Central memory CD4-positive, alpha-beta T cell (primary cell): ENCODE measurements at regions not wholly inside any gene's neighbourhood (a gene's known extent, or its start where the extent isn't known, plus 50 kb on each side); places are given as distances from the start of the nearest gene placed in this dataset.

Source experiments
- DNase-seq: peaks from one replicate; pipeline ENCODE4 v3.0.0; 2022

- no peak for DNase-seq
Measured at GRCh38 chr2:48145845-48146452, 168.5 kb upstream of the FOXN2 start.

DNA sequence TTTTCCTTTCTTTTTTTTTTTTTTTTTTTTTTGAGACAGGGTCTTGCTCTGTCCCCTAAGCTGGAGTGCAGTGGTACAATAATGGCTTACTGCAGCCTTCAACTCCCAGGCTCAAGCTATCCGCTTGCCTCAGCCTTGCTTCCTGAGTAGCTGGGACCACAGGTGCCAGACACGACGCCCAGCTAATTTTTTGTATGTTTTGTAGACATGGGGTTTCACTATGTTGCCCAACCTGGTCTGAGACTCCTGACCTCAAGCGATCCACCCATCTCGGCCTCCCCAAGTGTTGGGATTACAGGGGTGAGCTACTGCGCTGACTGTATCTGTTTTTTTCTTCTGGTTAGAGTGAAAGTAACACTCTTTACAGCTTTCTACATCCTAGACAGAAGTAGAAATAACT lies 167.9 kb upstream of the FOXN2 start:
- DNase-seq: no peak

DNA sequence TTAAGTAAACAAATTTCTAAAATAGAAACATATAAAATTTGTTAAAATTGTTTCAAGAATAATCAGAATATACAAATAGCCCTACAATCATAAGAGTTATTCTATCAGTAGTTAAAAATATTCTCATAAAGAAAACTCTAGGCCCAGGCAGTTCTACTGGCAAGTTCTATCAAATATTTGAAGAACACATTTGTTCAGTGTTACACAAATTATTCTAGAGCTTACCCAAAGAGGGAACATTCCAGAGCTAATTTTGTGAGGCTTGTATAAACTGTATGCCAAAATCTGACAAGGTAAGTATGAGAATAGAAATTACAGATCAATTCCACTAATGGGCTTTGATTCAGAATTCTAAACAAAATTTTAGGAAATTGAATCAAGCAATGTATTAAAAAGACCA lies 166.8 kb upstream of the FOXN2 start:
- DNase-seq: no peak

GRCh38 chr2:48148841-48149430 lies 165.5 kb upstream of the FOXN2 start:
- DNase-seq: no peak

DNA sequence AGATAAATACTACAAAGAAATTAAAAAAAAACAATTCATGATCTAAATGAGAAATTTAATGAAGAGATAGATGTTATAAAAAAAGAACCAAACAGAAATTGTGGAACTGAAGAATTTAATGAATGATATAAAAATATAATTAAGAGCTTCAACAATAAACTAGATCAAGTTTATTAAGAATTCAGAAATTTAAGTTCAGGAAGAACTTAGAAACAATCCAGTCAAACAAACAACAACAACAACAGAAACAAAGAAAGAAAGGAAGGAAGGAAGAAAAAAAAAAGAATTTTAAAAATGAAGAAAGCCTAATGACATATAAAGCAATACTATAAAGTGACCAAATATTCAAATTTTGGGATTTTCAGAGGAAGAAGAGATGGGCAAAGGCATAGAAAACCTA lies 157.3 kb upstream of the FOXN2 start:
- no peak for DNase-seq

- no peak for DNase-seq
Measured at GRCh38 chr2:48161628-48162027, 152.9 kb upstream of the FOXN2 start.

DNA sequence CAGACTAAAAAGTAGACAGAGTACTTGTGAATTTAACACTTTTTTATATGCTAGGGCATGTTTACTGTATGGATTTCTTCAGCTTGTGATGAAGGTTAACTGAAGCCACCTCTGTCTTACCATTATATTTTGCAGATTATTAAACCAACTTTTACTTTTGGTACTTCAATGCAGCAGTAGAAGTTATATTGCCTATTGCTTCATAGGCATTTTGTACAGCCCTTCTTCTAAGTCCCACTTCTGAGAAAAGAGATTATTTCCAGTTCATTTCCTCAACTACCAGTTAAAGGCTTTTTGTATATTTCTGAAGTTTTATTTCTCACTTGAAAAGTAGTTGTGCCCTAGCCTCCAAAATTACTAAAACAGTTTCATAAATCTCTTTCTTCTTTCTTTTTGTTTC lies 151.7 kb upstream of the FOXN2 start:
- DNase-seq: no peak

DNA sequence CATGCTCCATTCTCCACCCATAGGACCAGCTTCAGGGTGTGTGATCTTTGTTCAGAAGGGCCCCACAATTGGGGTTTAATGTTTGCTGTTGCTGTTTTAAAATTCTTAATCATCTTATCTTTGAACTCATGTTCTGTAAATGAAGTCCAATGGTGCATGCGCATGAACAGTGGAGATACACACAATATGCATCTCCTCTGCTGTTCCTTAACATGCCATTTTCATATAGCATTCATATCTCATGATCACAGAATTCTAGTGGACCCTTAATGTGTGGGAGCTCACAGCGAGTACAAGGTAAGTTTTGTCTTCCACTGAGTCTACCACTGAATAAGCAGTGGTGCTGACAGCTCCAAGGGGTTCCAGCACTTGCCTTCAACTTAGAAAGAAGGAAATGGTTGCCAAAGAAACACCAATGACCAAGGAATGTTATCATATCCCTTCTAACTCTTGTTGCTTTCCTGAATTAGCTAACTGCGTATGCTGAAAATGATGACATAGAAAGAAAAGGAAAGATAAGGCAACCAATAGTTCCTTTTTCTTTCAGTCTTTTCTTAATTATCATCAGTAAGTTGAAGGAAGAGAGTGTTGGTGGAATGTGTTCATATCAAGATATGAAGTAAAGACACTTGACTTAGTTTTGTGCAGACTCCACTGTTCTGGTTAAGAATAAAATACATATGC lies 149.3 kb upstream of the FOXN2 start:
- no peak for DNase-seq

DNA sequence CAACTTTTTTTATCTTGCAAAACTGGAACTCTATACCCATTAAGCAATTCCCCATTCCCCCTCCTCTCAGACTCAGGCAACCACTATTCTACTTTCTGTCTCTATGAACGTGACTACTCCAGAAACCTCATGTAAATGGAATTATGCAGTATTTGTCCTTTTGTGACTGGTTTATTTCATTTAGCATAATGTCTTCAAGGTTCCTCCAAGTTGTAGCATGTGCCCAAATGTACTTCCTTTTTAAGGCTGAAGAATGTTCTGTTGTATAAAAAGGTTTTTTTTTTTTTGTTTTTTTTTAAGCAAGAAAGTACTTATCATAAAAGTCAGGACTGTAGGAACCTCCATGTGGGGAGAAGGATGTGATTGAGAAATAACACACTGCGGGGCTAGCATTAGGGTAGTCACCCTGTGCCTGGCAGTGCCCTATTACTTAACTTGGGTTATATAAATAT lies 145.3 kb upstream of the FOXN2 start:
- DNase-seq: no peak

DNA sequence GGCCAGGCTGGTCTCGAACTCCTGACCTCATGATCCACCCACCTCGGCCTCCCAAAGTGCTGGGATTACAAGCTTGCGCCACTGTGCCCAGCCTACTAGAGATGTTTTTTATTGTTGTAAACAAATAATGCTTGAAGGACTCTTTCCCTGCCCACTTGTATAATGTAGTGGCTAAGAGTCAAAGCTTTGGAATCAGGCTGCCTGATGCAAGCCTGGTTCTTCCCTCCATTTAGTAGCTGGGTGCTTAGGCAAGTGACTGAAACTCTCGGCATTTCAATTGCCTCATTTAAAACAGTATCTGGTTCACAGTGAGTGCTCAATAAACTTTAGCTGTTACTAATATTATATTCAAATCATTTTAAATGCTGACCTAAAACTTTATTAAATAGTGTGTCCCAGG lies 144.2 kb upstream of the FOXN2 start:
- no peak for DNase-seq

- DNase-seq: no peak
Measured at GRCh38 chr2:48173141-48173540, 141.3 kb upstream of the FOXN2 start.

DNA sequence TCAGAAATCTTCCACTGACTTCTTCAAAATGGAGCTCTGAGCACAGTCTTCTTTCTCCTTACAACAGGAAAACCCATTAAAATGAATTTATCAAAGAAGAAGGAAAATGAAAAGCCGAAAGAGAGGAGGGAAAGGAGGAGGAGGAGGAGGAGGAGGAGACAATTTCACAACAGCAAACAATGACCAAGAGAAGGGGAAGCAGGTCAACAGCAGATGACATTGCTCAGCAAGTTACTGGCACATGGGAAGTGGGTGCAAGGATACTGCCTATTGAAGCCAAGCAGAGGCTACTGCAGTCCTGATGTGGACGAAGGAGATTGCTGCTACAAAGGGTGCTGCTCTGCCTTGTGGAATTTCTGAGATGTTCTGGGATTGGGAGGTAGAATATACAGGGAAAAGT lies 140.0 kb upstream of the FOXN2 start:
- no peak for DNase-seq

GRCh38 chr2:48175254-48175653 lies 139.2 kb upstream of the FOXN2 start:
- no peak for DNase-seq

GRCh38 chr2:48175656-48176055 lies 138.8 kb upstream of the FOXN2 start:
- no peak for DNase-seq

GRCh38 chr2:48176876-48177275 lies 137.6 kb upstream of the FOXN2 start:
- DNase-seq: no peak

- no peak for DNase-seq
Measured at GRCh38 chr2:48178611-48179010, 135.9 kb upstream of the FOXN2 start.

DNA sequence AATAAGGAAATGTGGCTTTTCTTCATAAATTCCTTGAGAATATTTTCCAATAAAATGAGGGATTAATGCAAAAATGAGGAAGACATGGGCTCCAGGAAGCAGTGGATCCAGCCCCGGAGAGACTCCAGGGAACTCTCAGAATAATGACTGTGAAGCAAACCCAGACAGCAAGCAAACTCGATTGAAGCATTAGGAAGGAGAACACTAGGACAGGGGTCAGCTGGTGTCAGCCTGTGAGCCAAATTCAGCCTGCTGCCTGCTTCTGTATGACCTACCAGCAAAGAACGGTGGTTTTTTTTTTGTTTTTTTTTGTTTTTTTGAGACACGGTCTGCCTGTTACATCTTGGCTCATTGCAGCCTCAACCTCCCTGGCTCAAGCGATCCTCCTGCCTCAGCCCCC lies 133.9 kb upstream of the FOXN2 start:
- DNase-seq: no peak

GRCh38 chr2:48183276-48183675 lies 131.2 kb upstream of the FOXN2 start:
- DNase-seq: no peak

GRCh38 chr2:48183991-48184390 lies 130.5 kb upstream of the FOXN2 start:
- no peak for DNase-seq

- no peak for DNase-seq
Measured at GRCh38 chr2:48187503-48187902, 127.0 kb upstream of the FOXN2 start.

- no peak for DNase-seq
Measured at GRCh38 chr2:48189552-48190228, 124.8 kb upstream of the FOXN2 start.

- no peak for DNase-seq
Measured at GRCh38 chr2:48190230-48190629, 124.3 kb upstream of the FOXN2 start.

DNA sequence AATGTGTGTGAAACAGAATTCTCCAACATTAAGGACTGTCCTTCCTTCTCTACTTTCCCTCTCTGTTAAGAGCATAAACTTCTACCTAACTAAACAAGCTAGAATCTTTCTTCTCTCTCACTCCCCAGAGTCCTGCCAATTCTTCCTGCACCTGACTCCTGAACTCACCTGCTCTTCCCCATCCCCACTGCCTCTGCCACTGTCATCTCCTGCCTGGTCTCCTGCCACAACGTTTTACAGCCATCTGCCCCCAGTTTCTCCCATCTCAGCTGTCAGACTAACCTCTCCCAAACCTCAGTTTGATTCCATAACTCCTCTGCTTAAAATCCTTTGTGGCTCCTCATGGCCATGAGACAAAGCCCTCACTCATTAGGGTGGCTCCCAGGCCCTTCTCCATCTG lies 119.8 kb upstream of the FOXN2 start:
- DNase-seq: no peak

GRCh38 chr2:48195169-48195568 lies 119.3 kb upstream of the FOXN2 start:
- no peak for DNase-seq
